A549 (cell line): ENCODE measurements at regions not wholly inside any gene's neighbourhood (a gene's known extent, or its start where the extent isn't known, plus 50 kb on each side); places are given as distances from the start of the nearest gene placed in this dataset.

Source experiments
- EHF ChIP-seq: fragments of 250-450 bp; sonication (Bioruptor Pico); IDR thresholded peaks from 2 replicates; pipeline ENCODE4 v1.5.0; 2020; ENCODE audit warnings: mild to moderate bottlenecking
- POLR2A ChIP-seq: IDR thresholded peaks from 2 replicates; pipeline ENCODE4 v1.6.1; 2012; ENCODE audit warnings: mild to moderate bottlenecking, low read length
- RAD21 ChIP-seq, 2 experiments: fragments of >200 bp in 1 of 2; sonication (Bioruptor Twin) in 1 of 2; formaldehyde crosslinking in 1 of 2; IDR thresholded peaks in 1 of 2; conservative IDR thresholded peaks in 1 of 2; 2 replicates in 1 of 2; 3 replicates in 1 of 2; pipeline ENCODE4 v1.6.1; 2012 to 2018; ENCODE audit warnings: inconsistent platforms in 1 of 2

DNA sequence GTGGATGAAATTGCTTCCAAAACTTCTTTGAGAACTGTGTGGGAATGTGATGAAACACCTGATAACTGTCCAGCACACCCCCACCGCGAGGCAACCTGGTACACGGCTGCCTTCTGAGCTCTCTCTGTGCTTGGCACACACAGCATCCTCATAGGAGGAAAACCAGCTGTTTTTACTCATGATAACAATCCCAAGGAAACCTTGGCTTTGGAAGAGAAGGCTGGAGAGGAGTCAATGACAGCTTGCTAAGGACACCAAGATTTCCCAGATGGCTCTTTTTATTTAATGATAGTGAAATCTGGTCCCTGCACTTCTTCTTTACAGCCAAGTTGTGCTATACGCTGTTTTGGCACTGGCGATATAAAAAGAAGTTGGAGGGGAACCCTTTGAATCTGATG, 232.5 kb upstream of the FN1 start:
- TF ChIP-seq RAD21 (conservative IDR thresholded peaks at IDR 0.05 in 1 of 2, IDR thresholded peaks at IDR 0.05 in 1 of 2) (no peak), EHF (CRISPR knock-in tag) (no peak), POLR2A (no peak)
